Globus pallidus (tissue), 1 donor: ENCODE measurements at regions not wholly inside any gene's neighbourhood (a gene's known extent, or its start where the extent isn't known, plus 50 kb on each side); places are given as distances from the start of the nearest gene placed in this dataset.

Experiments used
- DNase-seq: peaks from one replicate; pipeline ENCODE4 v3.0.0-alpha.2; 2015; ENCODE audit warnings: low spot score

GRCh38 chr13:21965095-21965494 is 294.2 kb downstream of the FGF9 start:
- DNase-seq: no peak

GRCh38 chr13:21966014-21966413 is 295.1 kb downstream of the FGF9 start:
- DNase-seq: no peak

- no peak for DNase-seq
Measured at GRCh38 chr13:21967871-21968270, 297.0 kb downstream of the FGF9 start.

- DNase-seq: no peak
Measured at GRCh38 chr13:21970172-21970571, 299.3 kb downstream of the FGF9 start.

- no peak for DNase-seq
Measured at GRCh38 chr13:21970918-21971317, 300.0 kb downstream of the FGF9 start.

GRCh38 chr13:21971662-21972621 is 301.1 kb downstream of the FGF9 start:
- no peak for DNase-seq

GRCh38 chr13:21973437-21974125 is 302.7 kb downstream of the FGF9 start:
- no peak for DNase-seq

GRCh38 chr13:21974741-21975140 is 303.9 kb downstream of the FGF9 start:
- DNase-seq: no peak

- no peak for DNase-seq
Measured at GRCh38 chr13:21976159-21976558, 305.3 kb downstream of the FGF9 start.

- DNase-seq: no peak
Measured at GRCh38 chr13:21979161-21979806, 308.4 kb downstream of the FGF9 start.

- DNase-seq: no peak
Measured at GRCh38 chr13:21980049-21980448, 309.2 kb downstream of the FGF9 start.

GRCh38 chr13:21984156-21984555 is 313.3 kb downstream of the FGF9 start:
- no peak for DNase-seq

GRCh38 chr13:21986602-21987001 is 315.7 kb downstream of the FGF9 start:
- DNase-seq: no peak

GRCh38 chr13:21987793-21988192 is 316.9 kb downstream of the FGF9 start:
- DNase-seq: no peak

GRCh38 chr13:21988624-21989023 is 317.8 kb downstream of the FGF9 start:
- no peak for DNase-seq

GRCh38 chr13:21996049-21996448 is 325.2 kb downstream of the FGF9 start:
- DNase-seq: no peak

- DNase-seq: no peak
Measured at GRCh38 chr13:21997726-21998125, 326.9 kb downstream of the FGF9 start.

GRCh38 chr13:21998279-21998990 is 327.6 kb downstream of the FGF9 start:
- no peak for DNase-seq

GRCh38 chr13:21999666-22000065 is 328.8 kb downstream of the FGF9 start:
- no peak for DNase-seq

GRCh38 chr13:22000191-22000590 is 329.3 kb downstream of the FGF9 start:
- no peak for DNase-seq

- DNase-seq: no peak
Measured at GRCh38 chr13:22001336-22001735, 330.5 kb downstream of the FGF9 start.

GRCh38 chr13:22002893-22003292 is 332.0 kb downstream of the FGF9 start:
- no peak for DNase-seq
